GM12878 (cell line): ENCODE measurements at regions not wholly inside any gene's neighbourhood (a gene's known extent, or its start where the extent isn't known, plus 50 kb on each side); places are given as distances from the start of the nearest gene placed in this dataset.

ENCODE experiments used
- BHLHE40 ChIP-seq, 2 experiments: fragments of 450-650 bp in 1 of 2; IDR thresholded peaks; 2 replicates each; pipeline ENCODE4 v1.6.1; 2011 to 2017; ENCODE audit warnings: low read depth in 2 of 2, borderline replicate concordance in 1 of 2, improper control_type of control experiment in 1 of 2, low read length in 1 of 2, mild to moderate bottlenecking in 1 of 2
- BMI1 ChIP-seq: fragments of 450-650 bp; IDR thresholded peaks from 2 replicates; pipeline ENCODE4 v1.6.1; 2016; ENCODE audit warnings: mild to moderate bottlenecking, moderate library complexity, borderline replicate concordance
- CHD1 ChIP-seq: IDR thresholded peaks from 2 replicates; pipeline ENCODE4 v1.6.1; 2012; ENCODE audit warnings: low read depth, low read length, improper control_type of control experiment
- EP300 ChIP-seq, 2 experiments: fragments of 150-350 bp in 1 of 2; IDR thresholded peaks; 2 replicates each; pipeline ENCODE4 v1.6.1; 2011 to 2012; ENCODE audit warnings: low read depth in 2 of 2, low read length in 2 of 2, borderline replicate concordance in 1 of 2, improper control_type of control experiment in 1 of 2, inconsistent platforms in 1 of 2; ENCODE audit not compliant: control insufficient read depth in 1 of 2
- FOXM1 ChIP-seq: IDR thresholded peaks from 2 replicates; pipeline ENCODE4 v1.6.1; 2012; ENCODE audit warnings: low read depth, mild to moderate bottlenecking, inconsistent platforms, low read length, moderate library complexity
- HDAC6 ChIP-seq: fragments of 200-600 bp; sonication (generic); IDR thresholded peaks from one replicate; pipeline ENCODE4 v1.8.0; 2017; ENCODE audit warnings: antibody characterized with exemption; ENCODE audit not compliant: unreplicated experiment
- IRF5 ChIP-seq: fragments of 450-650 bp; IDR thresholded peaks from 2 replicates; pipeline ENCODE4 v1.6.1; 2017; ENCODE audit warnings: borderline replicate concordance
- NRF1 ChIP-seq: conservative IDR thresholded peaks from 2 replicates; pipeline ENCODE4 v1.6.1; 2011; ENCODE audit warnings: mild to moderate bottlenecking, low read depth, low read length, improper control_type of control experiment
- PBX3 ChIP-seq: IDR thresholded peaks from 2 replicates; pipeline ENCODE4 v1.6.1; 2011; ENCODE audit warnings: mild to moderate bottlenecking, low read depth, low read length, moderate library complexity; ENCODE audit not compliant: insufficient replicate concordance
- POU2F2 ChIP-seq: IDR thresholded peaks from 3 replicates; pipeline ENCODE4 v1.6.1; 2011; ENCODE audit warnings: low read depth, mild to moderate bottlenecking, low read length, borderline replicate concordance
- RCOR1 ChIP-seq: conservative IDR thresholded peaks from 2 replicates; pipeline ENCODE4 v1.6.1; 2012; ENCODE audit warnings: low read depth, low read length, improper control_type of control experiment
- SKIL ChIP-seq: fragments of 450-650 bp; IDR thresholded peaks from 2 replicates; pipeline ENCODE4 v1.6.1; 2017; ENCODE audit warnings: mild to moderate bottlenecking, low read depth, inconsistent platforms; ENCODE audit not compliant: poor library complexity, severe bottlenecking
- SMC3 ChIP-seq: IDR thresholded peaks from 2 replicates; pipeline ENCODE4 v1.6.1; 2011; ENCODE audit warnings: low read length, improper control_type of control experiment, borderline replicate concordance
- SRF ChIP-seq, 2 experiments: IDR thresholded peaks; 2 replicates each; pipeline ENCODE4 v1.6.1; 2011; ENCODE audit warnings: low read depth in 2 of 2, low read length in 2 of 2, mild to moderate bottlenecking in 1 of 2, moderate library complexity in 1 of 2
- ZBTB4 ChIP-seq: fragments of 450-650 bp; formaldehyde crosslinking; IDR thresholded peaks from 2 replicates; pipeline ENCODE4 v1.4.0; 2022; ENCODE audit warnings: mild to moderate bottlenecking, moderate library complexity
- ZNF592 ChIP-seq: fragments of 450-650 bp; IDR thresholded peaks from 2 replicates; pipeline ENCODE4 v1.6.1; 2017; ENCODE audit warnings: mild to moderate bottlenecking, moderate library complexity

GRCh38 chr6:22062807-22063408, 233.9 kb downstream of the PRL start (continued):
- TF ChIP-seq POU2F2 (no peak), PBX3 (peak; percentile 8), NRF1 (no peak), EP300 (IDR thresholded peaks at IDR 0.05; ENCODE audit: borderline replicate concordance in 1 of 2, control insufficient read depth in 1 of 2, low read depth in 2 of 2, low read length in 2 of 2) (peak; percentile 73 to 78; a peak in 3 of 4 replicates), HDAC6 (no peak), ZBTB4 (CRISPR knock-in tag) (no peak), CHD1 (no peak), IRF5 (no peak), BHLHE40 (IDR thresholded peaks at IDR 0.05; ENCODE audit: borderline replicate concordance in 1 of 2, low read depth in 2 of 2, low read length in 1 of 2) (peak; percentile 94 to 95), SKIL (no peak), BMI1 (no peak), SRF (IDR thresholded peaks at IDR 0.05; ENCODE audit: low read depth in 2 of 2, low read length in 2 of 2) (no peak), RCOR1 (no peak), SMC3 (no peak), ZNF592 (0 out of 2 replicates have a peak, but pooled peaks have one; percentile 25), FOXM1 (no peak; the same call in 1 of the 2 replicates)
